Right lobe of liver (tissue), 6 donors: ENCODE measurements at regions not wholly inside any gene's neighbourhood (a gene's known extent, or its start where the extent isn't known, plus 50 kb on each side); places are given as distances from the start of the nearest gene placed in this dataset.
A peak's percentile ranks its signal among the peaks of the same experiment; 100 is the strongest.

ENCODE experiments used
- ATAC-seq, 4 donors: fragments of 200-7000 bp; cut with Tn5 transposase; one replicate each; pipeline ENCODE4 v1.9.1; 2020; ENCODE audit warnings: mild to moderate bottlenecking in 4 of 4, moderate library complexity in 4 of 4
- DNase-seq, 3 donors: peaks; one replicate each; pipeline ENCODE4 v3.0.0-alpha.2; 2020
- H3K27ac ChIP-seq, 3 donors: fragments of 200-600 bp; one replicate each; pipeline ENCODE4 v1.8.0; 2022
- H3K27me3 ChIP-seq, 2 donors: fragments of 200-600 bp; one replicate each; pipeline ENCODE4 v1.8.0; 2022
- H3K36me3 ChIP-seq, 4 donors: fragments of 200-600 bp; sonication (generic) in 1 of 4; one replicate each; pipeline versions ENCODE4 v1.5.1 to v1.8.0; 2017 to 2022; ENCODE audit warnings: control low read depth in 1 of 4
- H3K4me1 ChIP-seq, 4 donors: fragments of 200-600 bp; sonication (generic) in 1 of 4; one replicate each; pipeline versions ENCODE4 v1.5.1 to v1.8.0; 2017 to 2022; ENCODE audit warnings: control low read depth in 1 of 4
- H3K4me3 ChIP-seq, 3 donors: fragments of 200-600 bp; one replicate each; pipeline ENCODE4 v1.8.0; 2022
- H3K9me3 ChIP-seq, 4 donors: fragments of 200-600 bp; sonication (generic) in 1 of 4; one replicate each; pipeline versions ENCODE4 v1.5.1 to v1.8.0; 2017 to 2022; ENCODE audit warnings: control low read depth in 1 of 4
- POLR2A ChIP-seq: fragments of 450-650 bp; IDR thresholded peaks from one replicate; pipeline ENCODE4 v1.6.1; 2017; ENCODE audit warnings: antibody characterized with exemption, mild to moderate bottlenecking
- WGBS: methylation state at CpG from one replicate; pipeline ENCODE4 v1.1.6; 2018; ENCODE audit warnings: low coverage, low lambda C conversion rate; ENCODE audit not compliant: insufficient coverage; ENCODE audit errors: missing lambda C conversion rate; 5-methylcytosine and 5-hydroxymethylcytosine counted together
- intact Hi-C, 2 donors: fragments of 100-400 bp; cut with DNase I; formaldehyde crosslinking; loops; one replicate each; pipeline versions ENCODE4 v1.11.2 to v1.14.1; 2022
- TF ChIP-seq, protein P1 (sequence below), 4 donors: fragments of 200-600 bp in 3 of 4; fragments of 450-650 bp in 1 of 4; IDR thresholded peaks; one replicate each; pipeline versions ENCODE4 v1.5.1 to v1.8.0; 2016 to 2022; ENCODE audit warnings: antibody characterized with exemption in 4 of 4, mild to moderate bottlenecking in 2 of 4
- donor health status: DM: no; HTN: yes; CAD: no.
- donor health status: DM: no; HTN: no; CAD: no.
- donor health status: DM: no; HTN: no; CAD: no.
- donor health status: DM: no; HTN: yes; CAD: no.
- donor health status: DM: no; HTN: yes; CAD: no.

DNA sequence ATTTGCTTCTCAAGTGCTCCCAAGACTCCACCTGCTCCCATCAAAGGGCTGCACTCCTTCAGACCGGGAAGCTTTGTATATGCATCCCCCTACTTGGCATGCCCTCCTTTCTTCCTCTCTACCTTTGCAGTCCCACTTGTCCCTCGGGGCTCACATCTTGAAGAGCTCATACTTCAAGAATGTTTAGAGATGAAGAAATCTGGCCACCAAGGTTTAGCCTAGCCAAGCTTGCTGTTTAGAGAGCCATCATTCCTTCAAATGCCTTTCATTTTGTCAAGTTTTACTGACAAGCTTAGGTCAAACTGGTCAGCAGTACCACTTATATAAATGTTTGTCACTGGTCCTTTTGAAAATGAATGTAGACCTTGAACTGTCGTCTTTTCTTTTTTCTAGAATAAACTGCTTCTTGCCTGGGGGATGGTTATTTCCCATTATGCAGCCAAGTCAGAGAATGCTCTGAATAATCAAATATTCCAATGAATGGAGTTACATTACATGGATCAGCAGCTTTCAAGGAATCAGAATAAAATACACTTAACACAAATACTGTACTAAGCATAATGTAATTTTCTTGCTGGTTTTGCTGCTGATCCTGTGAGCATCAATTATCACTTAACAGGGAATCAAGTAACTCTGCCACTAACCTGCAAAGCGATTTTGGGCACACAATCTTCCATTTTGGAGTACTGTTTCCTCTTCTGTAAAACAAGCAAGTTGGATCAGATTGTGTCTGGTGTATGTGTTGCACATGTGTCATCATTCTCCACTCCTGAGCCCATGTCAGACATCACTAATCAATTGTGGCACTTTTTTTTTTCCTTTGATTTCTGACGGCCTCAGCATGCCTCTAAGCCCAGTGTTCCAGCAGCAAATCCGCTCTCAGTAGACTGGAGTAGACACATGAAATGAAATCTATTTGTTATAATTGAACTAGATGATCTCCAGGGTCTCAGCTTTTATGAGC, 357.9 kb downstream of the PTEN start:
- no peak overlapping the region for H3K4me3 ChIP-seq
- DNase-seq (no peak), ATAC-seq (no peak)
- no peak for TF ChIP-seq POLR2A
- TF ChIP-seq, protein P1, sequence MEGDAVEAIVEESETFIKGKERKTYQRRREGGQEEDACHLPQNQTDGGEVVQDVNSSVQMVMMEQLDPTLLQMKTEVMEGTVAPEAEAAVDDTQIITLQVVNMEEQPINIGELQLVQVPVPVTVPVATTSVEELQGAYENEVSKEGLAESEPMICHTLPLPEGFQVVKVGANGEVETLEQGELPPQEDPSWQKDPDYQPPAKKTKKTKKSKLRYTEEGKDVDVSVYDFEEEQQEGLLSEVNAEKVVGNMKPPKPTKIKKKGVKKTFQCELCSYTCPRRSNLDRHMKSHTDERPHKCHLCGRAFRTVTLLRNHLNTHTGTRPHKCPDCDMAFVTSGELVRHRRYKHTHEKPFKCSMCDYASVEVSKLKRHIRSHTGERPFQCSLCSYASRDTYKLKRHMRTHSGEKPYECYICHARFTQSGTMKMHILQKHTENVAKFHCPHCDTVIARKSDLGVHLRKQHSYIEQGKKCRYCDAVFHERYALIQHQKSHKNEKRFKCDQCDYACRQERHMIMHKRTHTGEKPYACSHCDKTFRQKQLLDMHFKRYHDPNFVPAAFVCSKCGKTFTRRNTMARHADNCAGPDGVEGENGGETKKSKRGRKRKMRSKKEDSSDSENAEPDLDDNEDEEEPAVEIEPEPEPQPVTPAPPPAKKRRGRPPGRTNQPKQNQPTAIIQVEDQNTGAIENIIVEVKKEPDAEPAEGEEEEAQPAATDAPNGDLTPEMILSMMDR (IDR thresholded peaks at IDR 0.05), result no peak
- H3K4me1 ChIP-seq, result peaks cover 0 to 21% (median 10%) of the 10 kb centered on the region in 4 donors
- no peaks in the 10 kb centered on the region for H3K36me3 ChIP-seq
- H3K9me3 ChIP-seq, result no peaks in the 10 kb centered on the region
- intact Hi-C loops, result no loop called here
- H3K27me3 ChIP-seq, result no peaks in the 10 kb centered on the region
- no peak overlapping the region for H3K27ac ChIP-seq
- 80% methylated on average over 6 of the region's 6 CpGs for WGBS

DNA sequence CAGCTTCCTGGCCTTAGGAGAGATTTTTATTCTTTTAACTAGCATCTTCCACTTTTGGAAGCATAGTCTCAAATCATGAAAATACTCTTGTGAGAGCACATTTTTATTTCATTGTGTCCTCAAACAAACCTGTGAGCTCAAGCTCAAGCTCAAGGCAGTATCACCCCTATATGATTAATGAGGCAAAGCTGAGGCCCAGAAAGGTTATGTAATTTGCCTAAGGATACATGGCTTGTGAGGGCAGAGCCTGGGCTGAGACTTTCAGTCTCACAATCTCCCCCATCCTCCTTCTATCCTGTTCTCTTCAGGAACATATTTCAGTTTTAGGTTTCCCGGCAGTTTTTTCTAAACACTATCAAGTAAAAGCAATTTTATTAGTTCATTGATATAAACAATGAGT, 359.5 kb downstream of the PTEN start:
- no peak for ATAC-seq
- 94% methylated on average over 1 of the region's 1 CpG for WGBS
- intact Hi-C loops, result no loop called here
- TF ChIP-seq POLR2A, result no peak
- TF ChIP-seq, protein P1 (IDR thresholded peaks at IDR 0.05), result no peak
- Histone ChIP-seq H3K27ac (peak overlapping the region in 1 of 3 donors; percentile 5), H3K4me3 (no peak overlapping the region), H3K27me3 (no peaks in the 10 kb centered on the region), H3K4me1 (peaks cover 0 to 35% (median 16%) of the 10 kb centered on the region in 4 donors), H3K36me3 (no peaks in the 10 kb centered on the region), H3K9me3 (no peaks in the 10 kb centered on the region)
- no peak for DNase-seq
